ENCODE measurements at regions not wholly inside any gene's neighbourhood (a gene's known extent, or its start where the extent isn't known, plus 50 kb on each side); places are given as distances from the start of the nearest gene placed in this dataset.
"Not testable (repeated sequence)": the region's sequence is repeated elsewhere in the genome, so short reads cannot be mapped to it uniquely, and the experiment has no call there.

DNA sequence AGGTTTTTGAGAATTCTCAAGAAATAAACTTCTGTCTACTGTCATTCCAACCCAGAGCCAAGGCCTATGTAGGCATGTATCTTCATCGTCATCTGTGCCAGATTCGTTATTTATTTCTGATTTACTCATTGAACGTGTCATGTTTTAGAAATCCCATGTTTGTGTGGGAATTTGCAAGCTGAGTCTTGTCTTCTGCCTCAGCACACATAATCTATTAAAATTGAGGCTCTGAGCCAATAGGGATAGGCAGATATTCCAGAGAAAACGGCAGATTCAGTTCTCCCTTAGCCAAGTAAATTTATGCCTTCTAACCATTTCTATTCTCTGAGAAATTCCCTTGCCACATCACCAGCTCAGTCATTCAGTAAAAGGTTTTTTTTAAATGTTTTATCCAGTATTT lies 444.6 kb downstream of the REEP3 start:
- no peak for TF ChIP-seq ZNF274 (IDR thresholded peaks at IDR 0.05; ENCODE audit: low read depth, low read length)
- no peak overlapping the region for H3K4me3 ChIP-seq (ENCODE audit: low read length)

DNA sequence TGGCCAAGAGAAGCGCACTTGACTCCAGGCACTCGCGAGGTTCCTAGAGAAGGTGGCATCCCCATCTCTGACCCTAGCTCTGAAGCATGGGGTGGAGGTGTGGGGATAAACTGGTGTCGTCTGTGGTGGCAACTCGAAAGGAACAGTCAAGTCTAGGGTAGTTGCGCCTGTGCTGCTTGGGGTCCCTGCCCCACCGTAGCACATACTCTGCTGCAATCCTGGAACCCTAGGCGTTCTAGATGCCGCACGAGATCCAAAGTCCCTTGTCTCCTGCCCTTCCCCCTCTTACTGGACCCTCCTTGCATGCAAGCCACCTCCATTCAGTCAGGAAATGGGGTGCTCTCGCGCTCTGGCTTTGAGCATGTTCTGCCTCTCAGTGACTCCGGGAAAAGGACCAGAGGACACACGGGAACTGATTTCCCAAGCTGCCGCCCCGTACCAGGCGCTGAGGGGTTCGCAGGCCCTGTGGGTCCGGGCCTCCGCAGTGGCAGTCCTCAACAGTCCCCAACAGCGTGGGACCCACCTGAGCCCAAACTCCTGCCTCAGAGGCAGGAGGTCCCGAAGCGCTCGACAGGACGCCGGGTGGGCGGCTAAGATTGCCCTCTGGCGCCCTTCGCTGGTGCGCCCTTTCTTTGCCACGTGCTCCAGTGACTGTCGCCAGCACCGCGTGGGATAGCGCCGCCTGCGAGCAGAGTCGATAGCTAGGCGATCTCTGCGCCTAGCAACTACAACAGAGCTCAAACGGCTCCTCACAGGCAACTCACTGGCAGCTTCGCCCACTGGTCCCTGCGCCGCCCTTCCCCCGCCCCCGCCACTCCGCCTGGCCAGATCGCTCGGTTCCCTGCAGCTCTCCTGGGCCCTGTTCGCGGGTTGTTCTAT lies 452.0 kb downstream of the REEP3 start:
- no peak overlapping the region for H3K4me3 ChIP-seq (ENCODE audit: low read length)

DNA sequence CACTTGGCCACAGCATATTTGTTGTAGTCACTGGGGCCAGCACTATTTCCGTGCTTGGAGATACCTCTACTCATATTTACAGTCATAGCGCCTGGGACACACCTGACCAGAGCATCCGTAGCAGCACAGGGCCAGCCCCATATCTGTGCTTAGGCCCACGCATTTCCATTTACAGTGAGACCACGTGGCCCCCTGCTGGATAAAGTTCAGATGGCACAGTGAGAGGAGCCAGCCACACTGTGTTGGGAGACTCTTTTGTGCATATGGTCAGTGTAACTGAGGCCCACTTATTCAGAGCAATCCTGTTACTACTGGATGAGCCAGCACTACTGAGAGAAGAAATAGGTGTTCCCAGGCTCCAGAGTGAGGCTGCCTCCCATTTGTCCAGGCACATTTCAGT lies 455.3 kb downstream of the REEP3 start:
- TF ChIP-seq ZNF274 (IDR thresholded peaks at IDR 0.05; ENCODE audit: low read depth, low read length) = no peak
- H3K4me3 ChIP-seq (ENCODE audit: low read length) = no peak overlapping the region

More for the DNA sequence above, 452.0 kb downstream of the REEP3 start:
- TF ChIP-seq ZNF274 (IDR thresholded peaks at IDR 0.05; ENCODE audit: low read depth, low read length) = no peak

DNA sequence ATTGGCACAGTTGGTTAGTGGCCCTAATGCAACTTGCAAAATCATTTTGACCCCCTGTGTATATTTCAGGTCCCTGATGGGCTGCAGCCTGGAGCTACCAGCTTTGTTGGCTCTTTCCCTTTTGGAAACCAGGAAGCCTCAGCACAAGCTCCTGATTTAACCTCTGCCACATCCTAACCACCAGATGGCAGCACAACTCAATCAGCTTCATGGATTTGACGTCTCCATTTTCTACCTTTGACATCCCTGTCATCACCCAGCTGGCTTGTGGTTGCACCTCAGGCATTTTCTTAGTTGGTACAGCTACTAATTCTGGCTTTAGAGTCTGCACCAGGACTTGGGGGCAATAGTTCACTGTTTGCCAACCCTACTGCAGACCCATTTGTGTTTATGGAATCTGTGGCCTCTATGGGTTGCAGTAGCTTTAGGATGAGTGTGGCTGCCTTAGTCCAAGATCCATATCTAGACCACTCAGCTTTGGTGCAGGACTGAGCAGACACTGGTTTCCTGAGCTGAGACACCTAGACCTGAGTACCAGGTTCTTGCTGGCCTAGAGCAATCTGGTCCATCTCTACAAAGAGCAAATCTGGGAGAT lies 456.2 kb downstream of the REEP3 start:
- no peak overlapping the region for H3K4me3 ChIP-seq (ENCODE audit: low read length)
- TF ChIP-seq ZNF274 (IDR thresholded peaks at IDR 0.05; ENCODE audit: low read depth, low read length) = no peak

DNA sequence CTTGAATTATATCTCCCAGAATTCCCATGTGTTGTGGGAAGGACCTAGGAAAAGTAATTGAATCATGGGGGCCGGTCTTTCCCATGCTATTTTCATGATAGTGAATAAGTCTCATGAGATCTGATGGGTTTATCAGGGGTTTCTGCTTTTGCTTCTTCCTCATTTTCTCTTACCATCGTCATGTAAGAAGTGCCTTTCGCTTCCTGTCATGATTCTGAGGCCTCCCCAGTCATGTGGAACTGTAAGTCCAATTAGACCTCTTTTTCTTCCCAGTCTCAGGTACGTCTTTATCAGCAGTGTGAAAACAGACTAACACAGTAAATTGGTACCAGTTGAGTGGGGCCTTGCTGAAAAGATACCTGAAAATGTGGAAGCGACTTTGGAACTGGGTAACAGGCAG lies 459.7 kb downstream of the REEP3 start:
- not testable (repeated sequence) for H3K4me3 ChIP-seq (ENCODE audit: low read length)

DNA sequence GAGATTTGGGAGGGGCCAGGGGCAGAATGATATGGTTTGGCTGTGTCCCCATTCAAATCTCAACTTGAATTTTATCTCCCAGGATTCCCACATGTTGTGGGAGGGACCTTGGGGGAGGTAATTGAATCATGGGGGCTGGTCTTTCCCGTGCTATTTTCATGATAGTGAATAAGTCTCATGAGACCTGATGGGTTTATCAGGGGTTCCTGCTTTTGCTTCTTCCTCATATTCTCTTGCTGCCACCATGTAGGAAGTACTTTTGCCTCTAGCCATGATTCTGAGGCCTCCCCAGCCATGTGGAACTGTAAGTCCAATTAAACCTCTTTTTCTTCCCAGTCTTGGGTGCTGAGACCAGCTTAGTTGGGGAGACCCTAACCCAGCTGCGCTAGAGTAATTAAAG lies 462.9 kb downstream of the REEP3 start:
- not testable (repeated sequence) for H3K4me3 ChIP-seq (ENCODE audit: low read length)

DNA sequence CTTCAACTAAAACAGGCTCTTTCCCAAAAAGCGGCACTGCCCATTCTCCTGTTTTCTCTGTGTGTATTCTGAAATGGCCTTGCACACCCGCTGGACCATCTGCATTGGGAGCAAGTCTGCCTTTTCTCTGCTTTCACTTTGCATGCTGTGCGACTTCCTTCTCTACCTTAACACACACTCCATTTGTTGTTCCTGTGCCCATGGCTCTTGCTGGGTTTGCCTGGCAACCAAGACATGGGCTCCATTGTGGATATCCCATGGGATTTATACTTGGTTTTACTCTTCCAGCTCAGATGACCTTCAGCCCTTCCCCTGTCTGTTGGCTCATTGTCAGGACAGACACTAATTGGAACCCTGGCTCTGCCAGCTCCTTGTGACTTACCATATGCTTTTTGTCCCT lies 465.3 kb downstream of the REEP3 start:
- TF ChIP-seq ZNF274 (IDR thresholded peaks at IDR 0.05; ENCODE audit: low read depth, low read length) = no peak
- no peak overlapping the region for H3K4me3 ChIP-seq (ENCODE audit: low read length)

DNA sequence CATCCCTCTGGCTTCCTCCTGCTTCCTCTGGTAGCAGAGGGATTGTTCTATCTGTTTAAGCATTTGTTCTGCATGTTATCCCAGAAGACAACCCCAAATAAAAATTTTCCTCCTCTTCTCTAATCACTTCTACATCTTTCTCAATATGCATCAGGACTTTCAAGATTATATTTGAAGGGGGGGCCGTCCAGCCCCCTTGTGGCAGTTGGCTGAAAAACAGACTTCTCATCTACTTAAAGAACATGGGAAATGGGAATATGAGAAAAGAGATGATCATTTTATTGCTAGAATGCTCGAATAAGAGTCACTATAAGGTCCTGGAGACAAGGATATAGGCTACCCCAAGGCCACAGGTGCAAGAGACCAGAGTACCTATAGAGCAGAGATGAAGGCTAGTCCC lies 466.0 kb downstream of the REEP3 start:
- no peak for TF ChIP-seq ZNF274 (IDR thresholded peaks at IDR 0.05; ENCODE audit: low read depth, low read length)

DNA sequence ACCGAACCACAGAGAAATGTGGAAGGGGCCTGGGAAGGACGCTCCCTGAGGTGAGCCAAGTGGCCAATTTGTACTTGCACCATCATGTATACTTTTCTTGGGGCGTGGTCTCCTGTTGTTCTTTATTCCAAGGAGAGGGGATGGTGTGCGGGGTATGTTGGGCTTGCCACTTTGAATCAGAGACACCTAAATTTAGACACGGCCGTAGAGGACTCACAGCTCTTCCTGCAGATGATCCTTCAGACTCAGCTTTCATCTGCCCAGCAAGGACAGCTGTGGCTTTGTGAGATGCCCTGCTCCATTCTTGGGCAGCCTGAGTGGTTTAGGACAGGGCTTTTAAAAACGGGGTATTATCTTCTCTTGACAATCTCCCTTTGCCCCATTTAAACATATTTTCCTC lies 473.2 kb downstream of the REEP3 start:
- TF ChIP-seq ZNF274 (IDR thresholded peaks at IDR 0.05; ENCODE audit: low read depth, low read length) = no peak
- no peak overlapping the region for H3K4me3 ChIP-seq (ENCODE audit: low read length)

More for the DNA sequence above, 466.0 kb downstream of the REEP3 start:
- no peak overlapping the region for H3K4me3 ChIP-seq (ENCODE audit: low read length)

DNA sequence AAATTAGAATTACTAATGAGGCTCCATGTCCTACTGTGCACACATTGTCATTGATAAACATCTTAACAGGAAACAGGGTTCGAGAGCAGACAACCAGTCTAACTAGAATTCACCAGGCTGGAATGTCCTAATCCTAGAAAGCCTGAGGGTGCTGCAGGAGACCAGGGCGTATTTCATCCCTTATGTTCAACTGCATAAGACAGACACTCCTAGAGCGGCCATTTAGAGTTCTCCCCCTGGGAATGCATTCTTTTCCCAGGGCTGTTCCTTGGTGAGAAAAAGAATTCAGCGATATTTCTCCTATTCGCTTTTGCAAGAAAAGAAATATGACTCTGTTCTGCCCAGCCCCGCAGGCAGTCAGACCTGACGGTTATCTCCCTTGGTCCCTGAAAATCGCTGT lies 486.0 kb downstream of the REEP3 start:
- no peak for TF ChIP-seq ZNF274 (IDR thresholded peaks at IDR 0.05; ENCODE audit: low read depth, low read length)

DNA sequence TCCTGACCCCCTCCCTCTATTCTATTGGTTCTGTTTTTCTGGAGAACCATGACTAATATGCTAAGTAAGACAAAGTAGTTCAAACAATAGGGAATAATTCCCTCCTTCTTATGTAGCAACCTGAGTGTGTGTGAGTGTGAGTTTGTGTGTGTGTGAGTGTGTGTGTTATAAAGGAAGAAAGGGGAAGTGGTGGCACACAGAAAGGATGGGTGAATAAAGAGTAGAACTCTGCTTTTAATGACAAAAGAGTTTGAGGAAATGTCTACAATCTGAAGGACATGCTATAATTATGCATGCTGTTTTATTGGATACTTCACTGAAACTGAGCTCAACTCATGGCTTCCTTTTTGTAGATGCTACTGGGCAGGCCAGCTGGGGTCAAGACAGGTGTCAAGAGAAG lies 489.5 kb downstream of the REEP3 start:
- no peak overlapping the region for H3K4me3 ChIP-seq (ENCODE audit: low read length)
- TF ChIP-seq ZNF274 (IDR thresholded peaks at IDR 0.05; ENCODE audit: low read depth, low read length) = no peak

More for the DNA sequence above, 486.0 kb downstream of the REEP3 start:
- H3K4me3 ChIP-seq (ENCODE audit: low read length) = no peak overlapping the region

DNA sequence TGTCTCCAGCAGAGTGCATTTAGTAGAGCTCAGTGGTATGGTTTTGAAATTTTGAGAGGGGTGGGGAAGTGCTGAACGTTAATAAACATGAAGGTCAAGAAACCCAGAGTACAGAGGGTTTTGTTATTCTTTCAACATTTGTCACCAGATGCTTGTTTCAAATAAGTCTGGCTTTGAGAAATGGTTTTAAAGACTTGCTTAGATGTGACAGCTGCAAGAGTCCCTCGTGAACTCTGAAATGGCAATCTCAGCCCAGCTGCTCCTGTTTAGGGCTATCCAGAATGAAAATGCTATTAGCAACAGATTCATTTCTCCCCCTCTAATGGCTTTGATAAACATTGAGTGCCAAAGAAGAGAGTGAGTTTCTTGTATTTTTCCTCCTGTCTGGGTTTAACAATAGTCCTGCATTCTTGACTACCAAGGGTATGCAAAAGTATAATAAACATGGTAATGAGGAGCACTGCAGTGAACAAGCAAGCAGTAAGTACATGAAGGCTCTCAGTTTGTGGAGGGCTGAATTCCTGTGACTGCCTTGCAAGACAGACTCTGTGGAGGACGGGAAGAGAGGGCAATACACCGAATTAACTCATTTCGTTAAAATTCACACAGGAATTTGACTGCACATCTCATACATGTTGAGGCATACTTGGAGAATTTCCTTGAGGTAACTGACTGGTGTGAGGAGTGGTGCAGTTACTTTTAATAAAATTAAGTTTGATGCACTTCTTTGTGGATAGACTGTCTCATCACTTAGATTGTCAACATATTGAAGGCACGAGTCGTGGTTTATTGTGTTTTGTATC lies 490.9 kb downstream of the REEP3 start:
- no peak overlapping the region for H3K4me3 ChIP-seq (ENCODE audit: low read length)
- TF ChIP-seq ZNF274 (IDR thresholded peaks at IDR 0.05; ENCODE audit: low read depth, low read length) = no peak

DNA sequence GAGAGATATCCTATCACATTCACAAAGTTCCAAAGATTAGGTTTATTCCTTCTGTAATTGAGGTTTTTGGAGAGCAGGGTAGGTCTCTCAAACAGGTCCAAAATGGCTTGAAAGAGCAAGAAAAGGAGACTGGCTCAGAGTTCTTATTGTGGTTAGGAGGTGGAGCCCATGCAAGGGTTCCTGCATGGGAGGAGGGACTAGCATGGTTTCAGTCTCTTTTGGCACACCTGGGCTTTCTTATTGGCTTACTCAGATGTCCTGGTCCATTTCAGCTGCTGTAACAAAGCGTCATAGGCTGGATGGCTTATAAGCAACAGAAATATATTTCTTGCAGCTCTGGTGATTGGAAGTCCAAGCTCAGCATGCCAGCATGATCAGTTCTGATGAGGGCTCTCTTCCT lies 493.1 kb downstream of the REEP3 start:
- no peak overlapping the region for H3K4me3 ChIP-seq (ENCODE audit: low read length)
- TF ChIP-seq ZNF274 (IDR thresholded peaks at IDR 0.05; ENCODE audit: low read depth, low read length) = no peak

DNA sequence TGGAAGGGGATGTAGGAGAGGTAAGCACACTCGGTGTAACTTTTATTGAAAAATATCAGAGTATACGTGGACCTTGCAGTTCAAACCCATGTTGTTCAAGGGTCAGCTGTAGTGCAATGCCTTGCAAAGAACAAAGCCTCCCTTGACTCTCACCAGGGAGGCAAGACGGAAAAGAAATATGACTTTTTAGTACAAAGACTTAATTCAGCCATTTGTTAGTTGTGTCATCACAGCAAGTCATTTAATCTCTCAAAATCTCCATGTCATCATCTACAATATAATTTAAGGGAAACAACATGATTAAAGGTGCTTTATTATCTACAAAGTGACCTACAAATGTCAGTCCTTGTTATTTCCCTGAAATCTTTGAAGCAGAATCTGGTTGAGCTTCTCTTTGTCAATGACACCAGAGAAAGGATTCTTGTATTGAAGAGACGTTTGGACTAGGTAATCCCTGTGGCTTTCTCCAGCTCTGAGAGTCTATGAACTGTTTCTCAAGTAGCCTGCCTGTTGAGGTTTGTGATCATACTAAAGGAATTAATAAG lies 502.8 kb downstream of the REEP3 start:
- TF ChIP-seq ZNF274 (IDR thresholded peaks at IDR 0.05; ENCODE audit: low read depth, low read length) = no peak
- H3K4me3 ChIP-seq (ENCODE audit: low read length) = no peak overlapping the region

Measured in GM08714 (cell line).